IMR-90 (cell line): ENCODE measurements at regions not wholly inside any gene's neighbourhood (a gene's known extent, or its start where the extent isn't known, plus 50 kb on each side); places are given as distances from the start of the nearest gene placed in this dataset.

ENCODE experiments used
- ATAC-seq: fragments of 200-7000 bp; cut with Tn5 transposase; 2 replicates; pipeline ENCODE4 v1.9.1; 2020; ENCODE audit warnings: low read depth, mild to moderate bottlenecking, moderate library complexity
- BruUV-seq: library from RNA; stranded (reverse); fragments of 400-500 nt; replicated peaks from 2 replicates; lab custom pipeline; 2021; lab: Mats Ljungman, UMichigan
- CTCF ChIA-PET: fragments of 300-600 bp; formaldehyde crosslinking; extraction: SDS; loops from one replicate; lab custom pipeline; 2021; ENCODE audit warnings: antibody characterized with exemption; lab: Yijun Ruan, JAX
- POLR2A ChIA-PET: fragments of 300-600 bp; sonication (Branson Sonifier 250); formaldehyde crosslinking; loops from one replicate; lab custom pipeline; 2022; ENCODE audit warnings: antibody characterized with exemption; ENCODE audit not compliant: unreplicated experiment; lab: Charles Lee
- DNase-seq: peaks from one replicate; pipeline ENCODE4 v3.0.0; 2013
- H2AFZ ChIP-seq: replicated peaks from 2 replicates; pipeline ENCODE3; 2013; ENCODE audit warnings: low read length, mild to moderate bottlenecking; ENCODE audit not compliant: poor library complexity
- H2AK5ac ChIP-seq: 2 replicates; pipeline ENCODE4 v1.6.1; 2013; ENCODE audit warnings: low read depth, low read length, inconsistent platforms
- H2AK9ac ChIP-seq: replicated peaks from 2 replicates; pipeline ENCODE3; 2013; ENCODE audit warnings: mild to moderate bottlenecking, low read depth, low read length, moderate library complexity; ENCODE audit not compliant: poor library complexity
- H2BK120ac ChIP-seq: 2 replicates; pipeline ENCODE4 v1.6.1; 2013; ENCODE audit warnings: low read depth, low read length, inconsistent platforms
- H2BK15ac ChIP-seq: 3 replicates; pipeline ENCODE4 v1.6.1; 2013; ENCODE audit warnings: low read depth, low read length, inconsistent platforms
- H2BK20ac ChIP-seq: 2 replicates; pipeline ENCODE4 v1.6.1; 2013; ENCODE audit warnings: low read depth, mild to moderate bottlenecking, inconsistent platforms, low read length, moderate library complexity
- H2BK5ac ChIP-seq: 2 replicates; pipeline ENCODE4 v1.6.1; 2013; ENCODE audit warnings: mild to moderate bottlenecking, low read depth, low read length, inconsistent platforms; ENCODE audit not compliant: poor library complexity, severe bottlenecking
- H3K14ac ChIP-seq: replicated peaks from 2 replicates; pipeline ENCODE4 v1.6.1; 2013; ENCODE audit warnings: low read depth, low read length, inconsistent platforms
- H3K18ac ChIP-seq: 2 replicates; pipeline ENCODE4 v1.6.1; 2013; ENCODE audit warnings: low read depth, low read length, control low read depth
- H3K23ac ChIP-seq: 2 replicates; pipeline ENCODE4 v1.6.1; 2013; ENCODE audit warnings: low read depth, low read length, inconsistent platforms
- H3K27ac ChIP-seq: 2 replicates; pipeline ENCODE4 v1.5.1; 2013; ENCODE audit warnings: mild to moderate bottlenecking, control low read depth, low read length; ENCODE audit not compliant: insufficient read depth
- H3K27me3 ChIP-seq: 2 replicates; pipeline ENCODE4 v1.6.1; 2013; ENCODE audit warnings: low read length; ENCODE audit not compliant: control insufficient read depth, insufficient read depth
- H3K36me3 ChIP-seq: 2 replicates; pipeline ENCODE4 v1.6.1; 2013; ENCODE audit warnings: low read length, mixed read lengths; ENCODE audit not compliant: control insufficient read depth, insufficient read depth
- H3K4ac ChIP-seq: 2 replicates; pipeline ENCODE4 v1.6.1; 2013; ENCODE audit warnings: low read depth, low read length, inconsistent platforms
- H3K4me1 ChIP-seq: 2 replicates; pipeline ENCODE4 v1.6.1; 2013; ENCODE audit warnings: low read length, mixed read lengths; ENCODE audit not compliant: control insufficient read depth, insufficient read depth
- H3K4me2 ChIP-seq: 2 replicates; pipeline ENCODE4 v1.6.1; 2013; ENCODE audit warnings: low read depth, mild to moderate bottlenecking, control low read depth, low read length, moderate library complexity
- H3K4me3 ChIP-seq: 2 replicates; pipeline ENCODE4 v1.5.1; 2013; ENCODE audit warnings: low read depth, mild to moderate bottlenecking, control low read depth, low read length, moderate library complexity; ENCODE audit not compliant: insufficient read depth
- H3K56ac ChIP-seq: 2 replicates; pipeline ENCODE4 v1.6.1; 2013; ENCODE audit warnings: low read length, inconsistent platforms; ENCODE audit not compliant: insufficient read depth; ENCODE audit errors: extremely low read depth
- H3K79me1 ChIP-seq, 2 experiments: 2 replicates each; pipeline ENCODE4 v1.6.1; 2013; ENCODE audit warnings: low read length in 2 of 2, inconsistent platforms in 1 of 2, low read depth in 1 of 2
- H3K9ac ChIP-seq: 2 replicates; pipeline ENCODE4 v1.6.1; 2013; ENCODE audit warnings: low read depth, low read length, control low read depth
- H3K9me1 ChIP-seq: 2 replicates; pipeline ENCODE4 v1.6.1; 2013; ENCODE audit warnings: low read length, inconsistent platforms; ENCODE audit not compliant: insufficient read depth
- H3K9me3 ChIP-seq: 2 replicates; pipeline ENCODE4 v1.6.1; 2013; ENCODE audit warnings: low read length; ENCODE audit not compliant: control insufficient read depth, insufficient read depth
- H4K20me1 ChIP-seq: 2 replicates; pipeline ENCODE4 v1.6.1; 2013; ENCODE audit warnings: low read length, inconsistent platforms; ENCODE audit not compliant: insufficient read depth
- H4K5ac ChIP-seq: 2 replicates; pipeline ENCODE4 v1.6.1; 2013; ENCODE audit warnings: mild to moderate bottlenecking, low read depth, low read length, control low read depth
- H4K8ac ChIP-seq, 2 experiments: 2 replicates each; pipeline ENCODE4 v1.6.1; 2013; ENCODE audit warnings: low read depth in 2 of 2, low read length in 2 of 2, control low read depth in 1 of 2, inconsistent platforms in 1 of 2
- H4K91ac ChIP-seq: 2 replicates; pipeline ENCODE4 v1.6.1; 2013; ENCODE audit warnings: low read depth, low read length, inconsistent platforms; ENCODE audit not compliant: insufficient read depth
- BHLHE40 ChIP-seq: fragments of 150-350 bp; IDR thresholded peaks from 2 replicates; pipeline ENCODE4 v1.6.1; 2016; ENCODE audit warnings: mild to moderate bottlenecking, low read depth, low read length
- CEBPB ChIP-seq: IDR thresholded peaks from 2 replicates; pipeline ENCODE4 v1.6.1; 2012; ENCODE audit warnings: low read depth, low read length, improper control_type of control experiment
- CHD1 ChIP-seq: IDR thresholded peaks from 2 replicates; pipeline ENCODE4 v1.6.1; 2012; ENCODE audit warnings: low read depth, low read length, improper control_type of control experiment
- ELK1 ChIP-seq: fragments of 150-350 bp; IDR thresholded peaks from 2 replicates; pipeline ENCODE4 v1.6.1; 2016; ENCODE audit warnings: low read depth, mild to moderate bottlenecking, low read length, moderate library complexity, borderline replicate concordance
- FOS ChIP-seq: fragments of 150-350 bp; IDR thresholded peaks from 2 replicates; pipeline ENCODE4 v1.6.1; 2016; ENCODE audit warnings: low read depth, low read length
- MAFK ChIP-seq: IDR thresholded peaks from 2 replicates; pipeline ENCODE4 v1.6.1; 2012; ENCODE audit warnings: low read depth, low read length, improper control_type of control experiment
- MAZ ChIP-seq: IDR thresholded peaks from 2 replicates; pipeline ENCODE4 v1.6.1; 2012; ENCODE audit warnings: low read depth, mild to moderate bottlenecking, low read length, improper control_type of control experiment, moderate library complexity, borderline replicate concordance
- MXI1 ChIP-seq: IDR thresholded peaks from 2 replicates; pipeline ENCODE4 v1.6.1; 2012; ENCODE audit warnings: low read depth, mild to moderate bottlenecking, low read length, moderate library complexity, borderline replicate concordance
- NFE2L2 ChIP-seq: fragments of 150-350 bp; IDR thresholded peaks from 2 replicates; pipeline ENCODE4 v1.6.1; 2016; ENCODE audit warnings: low read depth, mild to moderate bottlenecking, low read length
- POLR2A ChIP-seq: IDR thresholded peaks from 2 replicates; pipeline ENCODE4 v1.6.1; 2012; ENCODE audit warnings: mild to moderate bottlenecking, low read depth, low read length
- RAD21 ChIP-seq: IDR thresholded peaks from 2 replicates; pipeline ENCODE4 v1.6.1; 2012; ENCODE audit warnings: low read length, improper control_type of control experiment
- RCOR1 ChIP-seq: IDR thresholded peaks from 2 replicates; pipeline ENCODE4 v1.6.1; 2012; ENCODE audit warnings: mild to moderate bottlenecking, low read length, improper control_type of control experiment; ENCODE audit not compliant: insufficient replicate concordance
- RFX5 ChIP-seq: IDR thresholded peaks from 2 replicates; pipeline ENCODE4 v1.8.0; 2012; ENCODE audit warnings: low read depth, mild to moderate bottlenecking, low read length, moderate library complexity
- SMC3 ChIP-seq: fragments of 150-350 bp; IDR thresholded peaks from 2 replicates; pipeline ENCODE4 v1.6.1; 2016; ENCODE audit warnings: low read depth, mild to moderate bottlenecking, antibody characterized with exemption, low read length, moderate library complexity
- USF2 ChIP-seq: fragments of 150-350 bp; IDR thresholded peaks from 2 replicates; pipeline ENCODE4 v1.6.1; 2017; ENCODE audit warnings: mild to moderate bottlenecking, antibody characterized with exemption, low read length, low read depth
- WGBS, 2 experiments: methylation state at CpG; one replicate each; pipeline versions ENCODE4 v1.1.5 to v1.1.7; 2013; ENCODE audit warnings: missing lambda C conversion rate in 2 of 2; ENCODE audit not compliant: insufficient read length in 1 of 2; ENCODE audit errors: extremely low coverage in 2 of 2; 5-methylcytosine and 5-hydroxymethylcytosine counted together
- dilution Hi-C: fragments of 300-500 bp; cut with HindIII; formaldehyde crosslinking; loops from one replicate; pipeline ENCODE4 v1.14.3; 2018; ENCODE audit warnings: low sequenced_read_pairs; ENCODE audit not compliant: unreplicated experiment
- in situ Hi-C: fragments of 300-500 bp; cut with MboI; formaldehyde crosslinking; loops from 3 replicates; pipeline ENCODE4 v1.14.3; 2019; ENCODE audit warnings: low sequenced_read_pairs, inconsistent platforms, mixed read lengths
- intact Hi-C: fragments of 100-400 bp; cut with micrococcal nuclease; formaldehyde crosslinking; loops from 2 replicates; pipeline ENCODE4 v1.10.0; 2022
- TF ChIP-seq, protein P1 (sequence below): conservative IDR thresholded peaks from 2 replicates; pipeline ENCODE4 v1.5.1; 2012; ENCODE audit warnings: mild to moderate bottlenecking, low read depth, low read length, improper control_type of control experiment

- dilution Hi-C loops (no loop called here), intact Hi-C loops (no loop called here), in situ Hi-C loops (no loop called here)
- Histone ChIP-seq H3K9me3 (no peaks in the 10 kb centered on the region), H2BK20ac (no peak overlapping the region), H2BK15ac (no peak overlapping the region), H2AFZ (no peak overlapping the region), H3K27me3 (peaks cover 13% of the 10 kb centered on the region), H3K4me1 (no peaks in the 10 kb centered on the region), H4K5ac (no peak overlapping the region), H2AK9ac (no peak overlapping the region), H2BK5ac (no peak overlapping the region), H3K9ac (no peak overlapping the region), H2BK120ac (no peak overlapping the region), H4K91ac (no peak overlapping the region), H3K79me1 (no peaks in the 10 kb centered on the region), H3K23ac (no peak overlapping the region), H4K8ac (no peak overlapping the region), H3K9me1 (no peaks in the 10 kb centered on the region), H3K56ac (no peak overlapping the region), H2AK5ac (no peak overlapping the region), H3K4me3 (no peak overlapping the region), H3K4ac (no peak overlapping the region), H3K14ac (no peak overlapping the region), H3K4me2 (no peak overlapping the region), H3K27ac (no peak overlapping the region), H3K36me3 (no peaks in the 10 kb centered on the region), H3K18ac (no peak overlapping the region), H4K20me1 (no peaks in the 10 kb centered on the region)
- TF ChIP-seq ELK1 = no peak
- no peak for TF ChIP-seq USF2
- TF ChIP-seq BHLHE40 = no peak
- TF ChIP-seq MAFK = no peak
- TF ChIP-seq, protein P1, sequence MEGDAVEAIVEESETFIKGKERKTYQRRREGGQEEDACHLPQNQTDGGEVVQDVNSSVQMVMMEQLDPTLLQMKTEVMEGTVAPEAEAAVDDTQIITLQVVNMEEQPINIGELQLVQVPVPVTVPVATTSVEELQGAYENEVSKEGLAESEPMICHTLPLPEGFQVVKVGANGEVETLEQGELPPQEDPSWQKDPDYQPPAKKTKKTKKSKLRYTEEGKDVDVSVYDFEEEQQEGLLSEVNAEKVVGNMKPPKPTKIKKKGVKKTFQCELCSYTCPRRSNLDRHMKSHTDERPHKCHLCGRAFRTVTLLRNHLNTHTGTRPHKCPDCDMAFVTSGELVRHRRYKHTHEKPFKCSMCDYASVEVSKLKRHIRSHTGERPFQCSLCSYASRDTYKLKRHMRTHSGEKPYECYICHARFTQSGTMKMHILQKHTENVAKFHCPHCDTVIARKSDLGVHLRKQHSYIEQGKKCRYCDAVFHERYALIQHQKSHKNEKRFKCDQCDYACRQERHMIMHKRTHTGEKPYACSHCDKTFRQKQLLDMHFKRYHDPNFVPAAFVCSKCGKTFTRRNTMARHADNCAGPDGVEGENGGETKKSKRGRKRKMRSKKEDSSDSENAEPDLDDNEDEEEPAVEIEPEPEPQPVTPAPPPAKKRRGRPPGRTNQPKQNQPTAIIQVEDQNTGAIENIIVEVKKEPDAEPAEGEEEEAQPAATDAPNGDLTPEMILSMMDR = no peak
- no peak for TF ChIP-seq NFE2L2
- TF ChIP-seq MXI1 = no peak
- no peak for TF ChIP-seq RFX5
- TF ChIP-seq RCOR1 = no peak
- no peak for TF ChIP-seq POLR2A
- no peak for TF ChIP-seq MAZ
- no peak for TF ChIP-seq RAD21
- TF ChIP-seq CHD1 = no peak
- no peak for TF ChIP-seq FOS
- TF ChIP-seq SMC3 = no peak
- no peak for TF ChIP-seq CEBPB
- DNase-seq (no peak), ATAC-seq (no peak)
- BruUV-seq = no TSS peak
- WGBS, 2 experiments = no CpG with 5 or more reads among the region's 4 CpGs
- ChIA-PET CTCF (no interaction called here), POLR2A (no interaction called here)
Observed at GRCh38 chr20:9963029-9963428, 71.8 kb upstream of the ANKEF1 start.
